Endothelial cell of umbilical vein (primary cell): ENCODE measurements at regions not wholly inside any gene's neighbourhood (a gene's known extent, or its start where the extent isn't known, plus 50 kb on each side); places are given as distances from the start of the nearest gene placed in this dataset.

ENCODE experiments used
- POLR2A ChIP-seq: IDR thresholded peaks from 2 replicates; pipeline ENCODE4 v1.6.1; 2012; ENCODE audit warnings: low read depth, mild to moderate bottlenecking, control low read depth, low read length
- POLR2AphosphoS5 ChIP-seq: IDR thresholded peaks from 2 replicates; pipeline ENCODE4 v1.6.1; 2012; ENCODE audit warnings: low read depth, mild to moderate bottlenecking, control low read depth, low read length, moderate library complexity; ENCODE audit not compliant: insufficient read depth
- TF ChIP-seq, protein P1 (sequence below), 2 donors: IDR thresholded peaks; 1 replicate in 1 of 2; 2 replicates in 1 of 2; pipeline ENCODE4 v1.5.1; 2011; ENCODE audit warnings: low read length in 2 of 2, mild to moderate bottlenecking in 2 of 2, moderate library complexity in 2 of 2, control low read depth in 1 of 2, inconsistent platforms in 1 of 2, low read depth in 1 of 2; ENCODE audit not compliant: insufficient read depth in 1 of 2; ENCODE audit errors: extremely low read depth in 1 of 2

DNA sequence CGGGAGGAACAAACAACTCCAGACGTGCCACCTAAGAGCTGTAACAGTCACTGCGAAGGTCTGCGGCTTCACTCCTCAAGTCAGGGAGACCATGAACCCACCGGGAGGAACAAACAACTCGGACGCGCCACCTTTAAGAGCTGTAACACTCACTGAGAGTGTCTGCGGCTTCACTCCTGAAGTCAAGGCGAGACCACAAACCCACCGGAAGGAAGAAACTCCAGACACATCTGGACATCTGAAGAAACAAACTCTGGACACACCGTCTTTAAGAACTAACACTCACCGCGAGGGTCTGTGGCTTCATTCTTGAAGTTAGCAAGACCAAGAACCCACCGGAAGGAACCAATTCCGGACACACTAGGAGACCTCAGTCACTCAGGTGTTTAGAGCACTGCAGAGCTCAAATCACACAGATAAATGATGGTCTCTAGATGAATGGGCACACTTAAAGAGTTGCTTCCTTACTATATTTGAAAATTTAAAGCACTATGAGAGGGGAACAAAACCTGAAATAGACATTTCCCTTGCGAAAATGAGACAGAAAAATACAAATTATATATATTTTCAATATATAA lies 587.7 kb upstream of the ADGRL4 start:
- TF ChIP-seq, protein P1, sequence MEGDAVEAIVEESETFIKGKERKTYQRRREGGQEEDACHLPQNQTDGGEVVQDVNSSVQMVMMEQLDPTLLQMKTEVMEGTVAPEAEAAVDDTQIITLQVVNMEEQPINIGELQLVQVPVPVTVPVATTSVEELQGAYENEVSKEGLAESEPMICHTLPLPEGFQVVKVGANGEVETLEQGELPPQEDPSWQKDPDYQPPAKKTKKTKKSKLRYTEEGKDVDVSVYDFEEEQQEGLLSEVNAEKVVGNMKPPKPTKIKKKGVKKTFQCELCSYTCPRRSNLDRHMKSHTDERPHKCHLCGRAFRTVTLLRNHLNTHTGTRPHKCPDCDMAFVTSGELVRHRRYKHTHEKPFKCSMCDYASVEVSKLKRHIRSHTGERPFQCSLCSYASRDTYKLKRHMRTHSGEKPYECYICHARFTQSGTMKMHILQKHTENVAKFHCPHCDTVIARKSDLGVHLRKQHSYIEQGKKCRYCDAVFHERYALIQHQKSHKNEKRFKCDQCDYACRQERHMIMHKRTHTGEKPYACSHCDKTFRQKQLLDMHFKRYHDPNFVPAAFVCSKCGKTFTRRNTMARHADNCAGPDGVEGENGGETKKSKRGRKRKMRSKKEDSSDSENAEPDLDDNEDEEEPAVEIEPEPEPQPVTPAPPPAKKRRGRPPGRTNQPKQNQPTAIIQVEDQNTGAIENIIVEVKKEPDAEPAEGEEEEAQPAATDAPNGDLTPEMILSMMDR (IDR thresholded peaks at IDR 0.05; ENCODE audit: extremely low read depth in 1 of 2, insufficient read depth in 1 of 2, low read depth in 1 of 2, low read length in 2 of 2) = no peak
- TF ChIP-seq POLR2AphosphoS5 (no peak), POLR2A (no peak)
